Muscle of back (tissue), 3 donors: ENCODE measurements at regions not wholly inside any gene's neighbourhood (a gene's known extent, or its start where the extent isn't known, plus 50 kb on each side); places are given as distances from the start of the nearest gene placed in this dataset.
"Not testable (repeated sequence)": the region's sequence is repeated elsewhere in the genome, so short reads cannot be mapped to it uniquely, and the experiment has no call there.

Experiments used
- DNase-seq, 3 donors: peaks; one replicate each; pipeline versions ENCODE4 v3.0.0 to v3.0.0-alpha.2; 2013

GRCh38 chr1:198416296-198416695, 124.2 kb downstream of the ATP6V1G3 start:
- peak in 1 of 3 donors; percentile 11 for DNase-seq

GRCh38 chr1:198411240-198411639, 129.2 kb downstream of the ATP6V1G3 start:
- no peak for DNase-seq

GRCh38 chr1:198408716-198409115, 131.8 kb downstream of the ATP6V1G3 start:
- no peak for DNase-seq

GRCh38 chr1:198404632-198405031, 135.8 kb downstream of the ATP6V1G3 start:
- not testable (repeated sequence) for DNase-seq

GRCh38 chr1:198400063-198400462, 140.4 kb downstream of the ATP6V1G3 start:
- no peak for DNase-seq

GRCh38 chr1:198399452-198399851, 141.0 kb downstream of the ATP6V1G3 start:
- no peak for DNase-seq

- DNase-seq: no peak
Measured at GRCh38 chr1:198397208-198397808, 143.2 kb downstream of the ATP6V1G3 start.

GRCh38 chr1:198391393-198392020, 149.0 kb downstream of the ATP6V1G3 start:
- no peak for DNase-seq

- peak in 1 of 3 donors; percentile 16 for DNase-seq
Measured at GRCh38 chr1:198387587-198387986, 152.9 kb downstream of the ATP6V1G3 start.

- DNase-seq: no peak
Measured at GRCh38 chr1:198380275-198380674, 160.2 kb downstream of the ATP6V1G3 start.

- no peak for DNase-seq
Measured at GRCh38 chr1:198377702-198378101, 162.8 kb downstream of the ATP6V1G3 start.

- DNase-seq: no peak
Measured at GRCh38 chr1:198374288-198374687, 166.2 kb downstream of the ATP6V1G3 start.

GRCh38 chr1:198373376-198373775, 167.1 kb downstream of the ATP6V1G3 start:
- DNase-seq: no peak
